ENCODE measurements at regions not wholly inside any gene's neighbourhood (a gene's known extent, or its start where the extent isn't known, plus 50 kb on each side); places are given as distances from the start of the nearest gene placed in this dataset.

GRCh38 chr7:52473756-52474155, 561.7 kb upstream of the POM121L12 start:
- DNase-seq, result no peak

DNA sequence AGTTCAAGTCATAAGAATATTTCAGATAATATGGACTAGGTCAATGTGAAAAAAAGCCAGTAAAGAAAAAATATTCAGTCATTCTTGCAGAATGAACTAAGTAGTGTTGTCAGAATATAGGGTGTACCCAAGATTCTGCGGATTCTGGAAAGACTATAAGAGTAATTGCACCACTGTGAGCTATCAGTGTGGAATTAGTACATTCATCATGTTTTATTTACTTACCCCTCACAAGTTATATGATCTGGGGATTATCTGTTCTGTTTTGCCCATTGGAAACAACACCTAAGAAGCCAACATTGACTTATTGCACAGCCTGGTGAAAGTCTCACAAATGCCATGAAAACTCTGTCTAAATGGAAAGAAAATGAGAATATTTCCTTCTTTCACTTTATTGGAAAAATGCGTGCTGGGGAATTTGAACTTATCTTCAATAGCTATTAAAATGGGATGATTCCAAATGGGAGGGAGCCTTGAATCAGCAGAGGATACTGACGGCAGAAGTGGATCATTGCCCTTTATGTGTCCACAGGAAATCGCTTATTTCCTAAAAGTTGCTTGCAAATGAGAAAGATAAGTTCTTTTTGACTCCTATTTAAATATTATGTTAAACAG, 563.3 kb upstream of the POM121L12 start:
- DNase-seq, result no peak

- DNase-seq, result no peak
Measured at GRCh38 chr7:52465216-52465615, 570.2 kb upstream of the POM121L12 start.

DNA sequence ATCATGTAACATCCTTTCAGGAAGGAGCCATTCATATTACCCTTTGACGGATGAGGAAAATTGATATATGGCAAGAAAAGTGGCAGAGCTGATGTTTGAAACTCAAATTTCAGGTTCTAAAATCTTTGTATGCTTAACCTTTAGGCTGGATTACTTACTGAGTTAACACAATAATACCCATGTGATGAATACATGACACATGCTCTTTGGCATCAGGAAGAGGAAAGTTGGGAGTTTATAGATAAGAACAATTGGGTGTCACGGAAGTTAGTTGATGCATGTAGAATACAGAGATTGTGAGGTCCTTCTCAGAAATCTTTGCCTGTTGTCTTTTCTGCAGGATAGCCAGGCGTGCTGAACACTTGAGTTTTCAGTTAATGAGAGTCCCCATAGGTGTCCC, 572.1 kb upstream of the POM121L12 start:
- no peak for DNase-seq

DNA sequence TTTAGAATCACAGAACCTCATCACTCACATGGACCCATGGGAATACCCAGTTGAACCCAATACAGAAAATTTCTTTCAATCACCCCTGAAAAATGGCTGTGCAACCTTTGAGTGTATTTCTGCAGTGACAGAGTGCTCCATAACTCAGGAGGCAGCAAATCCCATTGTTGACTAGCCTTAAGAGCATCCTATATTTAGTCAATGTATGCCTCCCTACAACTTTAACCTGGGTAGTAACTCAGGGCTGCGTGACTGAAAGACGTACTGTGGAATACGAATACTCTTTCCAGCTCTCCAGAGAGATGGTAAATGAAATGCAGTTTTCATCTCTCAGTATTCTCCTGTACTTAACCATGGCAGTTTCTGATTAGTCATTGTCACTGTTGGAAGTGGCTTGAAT, 573.0 kb upstream of the POM121L12 start:
- DNase-seq, result no peak

DNA sequence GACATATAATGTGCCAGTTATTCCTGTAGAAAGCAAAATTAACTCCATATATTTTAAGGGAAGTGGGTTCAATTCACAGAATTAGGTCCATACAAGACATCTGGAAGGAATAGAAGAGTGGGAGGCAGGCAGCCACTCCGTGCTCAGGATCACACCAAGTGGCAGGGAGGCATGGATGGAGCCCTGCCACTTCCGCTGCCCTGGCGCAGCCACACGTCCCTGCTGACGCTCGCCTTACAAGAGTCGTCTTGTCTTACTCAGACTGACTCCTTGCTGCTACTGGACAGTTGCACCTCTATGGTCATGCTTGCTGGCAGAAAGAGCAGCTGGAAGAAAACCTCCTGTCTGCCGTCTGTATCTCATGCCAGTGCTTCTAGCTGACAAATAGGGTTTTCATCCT, 579.9 kb upstream of the POM121L12 start:
- no peak for DNase-seq

DNA sequence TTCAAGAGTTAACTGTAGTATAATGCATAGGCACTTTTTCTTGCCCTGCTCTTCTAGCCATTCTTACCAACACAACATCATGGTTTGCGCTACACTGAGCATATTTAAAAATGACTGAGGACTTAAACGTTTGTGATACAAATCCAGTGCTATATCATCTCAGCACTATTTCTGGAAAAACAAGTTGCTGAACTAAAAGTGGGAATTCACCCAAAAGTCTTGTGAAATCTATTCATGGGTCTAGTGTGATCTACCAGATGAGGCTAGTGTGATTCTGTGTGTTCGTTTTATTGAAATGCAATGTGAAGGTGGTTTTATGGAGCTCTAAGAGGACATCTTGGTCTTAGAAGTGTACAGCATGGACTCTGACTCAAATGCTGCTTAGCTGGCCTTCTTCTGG, 584.6 kb upstream of the POM121L12 start:
- no peak for DNase-seq

DNA sequence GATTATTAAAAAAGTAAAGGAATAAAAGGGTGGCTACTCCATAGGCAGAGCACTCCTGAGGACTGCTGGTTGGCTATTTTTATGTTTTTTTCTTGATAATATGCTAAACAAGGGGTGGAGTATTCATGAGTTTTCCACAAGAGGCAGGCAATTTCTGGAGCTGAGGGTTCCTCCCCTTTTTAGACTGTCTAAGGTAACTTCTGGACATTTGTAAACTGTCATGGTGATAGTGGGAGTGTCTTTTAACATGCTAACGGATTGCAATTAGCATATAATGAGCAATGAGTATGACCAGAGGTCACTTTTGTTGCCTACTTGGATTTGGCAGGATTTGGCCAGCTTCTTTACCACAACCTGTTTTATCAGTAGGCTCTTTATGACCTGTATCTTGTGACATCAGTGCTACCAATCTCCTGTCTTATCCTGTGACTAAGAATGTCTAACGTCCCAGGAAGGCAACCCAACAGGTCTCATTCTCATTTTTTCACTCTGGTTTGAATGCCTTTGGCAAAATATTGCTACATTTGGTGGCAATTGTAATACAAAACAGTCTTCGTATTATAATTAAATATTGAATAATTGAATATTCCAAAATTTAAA, 587.8 kb upstream of the POM121L12 start:
- no peak for DNase-seq

DNA sequence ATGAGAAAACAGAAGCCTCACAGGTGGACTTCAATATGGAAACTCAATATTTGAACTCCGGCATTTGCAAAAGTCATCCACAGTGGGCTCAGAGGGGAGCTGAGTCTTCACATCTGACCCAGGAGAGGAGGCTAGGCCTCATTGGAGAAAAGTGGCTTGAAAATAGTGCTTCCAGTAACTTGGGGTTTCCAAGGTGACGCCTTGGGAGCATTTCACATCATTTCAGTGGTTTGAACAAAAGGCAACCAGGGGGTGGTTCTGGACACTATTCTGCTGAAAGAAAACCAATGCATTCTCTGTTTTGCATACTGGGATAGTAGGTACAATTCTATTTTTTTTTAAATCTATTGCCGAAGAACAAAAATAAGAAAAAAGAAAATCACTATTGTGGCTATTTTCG, 599.2 kb upstream of the POM121L12 start:
- no peak for DNase-seq

- DNase-seq, result no peak
Measured at GRCh38 chr7:52431082-52431815, 604.2 kb upstream of the POM121L12 start.

- no peak for DNase-seq
Measured at GRCh38 chr7:52423251-52423650, 612.2 kb upstream of the POM121L12 start.

- DNase-seq, result no peak
Measured at GRCh38 chr7:52413051-52413450, 622.4 kb upstream of the POM121L12 start.

DNA sequence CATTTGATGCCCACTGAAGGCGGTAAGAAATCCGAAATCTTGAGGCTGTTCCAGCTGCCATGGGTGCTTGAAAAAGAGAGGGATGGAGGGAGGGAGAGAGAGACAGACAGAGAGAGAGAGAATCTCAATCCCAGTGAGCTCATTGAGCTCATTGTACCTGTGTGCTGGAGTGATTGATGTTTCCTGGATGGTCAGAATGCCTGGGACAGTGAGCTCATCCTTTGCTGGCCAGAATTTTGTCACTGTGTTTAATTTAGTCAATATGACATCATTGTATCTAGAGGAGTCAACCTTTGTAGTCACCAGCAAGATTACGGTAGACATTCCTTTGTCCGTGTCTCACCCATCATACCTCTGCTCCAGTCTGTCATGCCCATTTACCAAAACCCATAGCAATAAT, 625.4 kb upstream of the POM121L12 start:
- DNase-seq, result no peak

DNA sequence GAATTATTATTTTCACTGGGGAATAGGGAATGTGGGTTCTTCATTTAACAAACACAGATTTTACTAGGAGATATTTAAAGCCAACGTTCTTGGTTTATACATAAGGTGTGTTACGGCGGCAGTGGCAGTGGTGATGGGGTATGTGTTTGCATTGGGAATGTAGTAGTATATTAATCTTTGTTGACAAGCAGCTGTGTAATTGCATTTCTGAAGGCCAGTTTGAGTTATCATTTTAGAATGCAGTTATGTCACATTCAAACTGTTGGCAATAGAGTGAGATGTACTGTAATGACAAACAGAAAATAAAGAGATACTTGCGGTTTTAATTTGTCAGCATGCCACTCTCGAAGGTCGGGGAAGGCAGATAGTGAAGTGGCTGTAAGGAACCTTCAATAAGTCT, 628.6 kb upstream of the POM121L12 start:
- DNase-seq, result no peak

DNA sequence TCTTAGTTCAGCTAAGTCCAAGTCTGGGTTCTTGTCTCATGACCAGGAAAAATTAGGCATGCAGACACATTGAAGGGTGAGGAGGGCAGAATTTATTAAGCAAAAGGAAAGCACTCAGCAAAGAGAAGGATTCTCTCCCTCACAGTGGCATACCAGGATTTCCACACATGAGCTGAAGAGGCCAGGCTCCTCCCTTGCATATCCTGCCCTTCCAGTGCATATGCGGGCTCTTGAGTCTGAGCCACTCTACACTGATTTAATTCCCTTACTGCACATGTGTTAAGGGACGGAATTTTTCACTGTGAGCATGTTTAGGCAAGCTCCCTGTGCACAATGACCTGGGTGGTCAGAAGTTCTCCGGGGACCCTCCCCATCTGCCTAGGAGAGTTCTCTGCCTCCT, 652.7 kb upstream of the POM121L12 start:
- DNase-seq, result no peak

- no peak for DNase-seq
Measured at GRCh38 chr7:52369922-52370321, 665.5 kb upstream of the POM121L12 start.

DNA sequence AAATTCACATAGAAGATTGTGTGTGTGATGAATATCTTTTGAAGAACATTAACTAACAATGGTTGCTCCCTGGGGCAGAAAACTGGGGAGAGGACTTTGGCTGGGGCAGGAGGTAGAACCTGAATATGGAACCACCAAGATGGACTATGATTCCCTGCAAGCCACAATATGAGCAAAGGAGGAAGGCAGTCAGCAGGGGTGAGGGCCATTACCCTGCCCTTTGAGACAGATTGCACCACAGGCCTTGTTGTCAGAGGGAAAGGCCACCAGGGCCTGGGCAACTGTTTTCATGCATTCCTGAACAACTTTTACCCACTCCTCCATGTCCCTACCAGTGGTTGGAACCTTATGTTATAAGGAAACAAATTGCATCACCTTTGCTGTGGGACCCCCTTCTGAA, 670.1 kb upstream of the POM121L12 start:
- DNase-seq, result no peak

DNA sequence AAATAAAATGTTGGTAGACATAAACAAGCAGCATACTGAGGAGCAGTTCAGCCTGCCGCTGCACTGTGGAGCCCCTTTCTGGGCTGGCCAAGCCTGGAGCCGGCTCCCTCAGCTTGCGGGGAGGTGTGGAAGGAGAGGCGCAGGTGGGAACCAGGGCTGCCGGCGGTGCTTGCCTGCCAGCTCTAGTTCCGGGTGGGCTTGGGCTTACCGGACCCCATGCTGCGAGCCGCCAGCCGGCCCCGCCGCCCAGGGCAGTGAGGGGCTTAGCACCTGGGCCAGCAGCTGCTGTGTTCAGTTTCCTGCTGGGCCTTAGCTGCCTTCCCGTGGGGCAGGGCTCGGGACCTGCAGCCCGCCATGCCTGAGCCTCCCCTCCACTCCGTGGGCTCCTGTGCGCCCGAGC, 672.9 kb upstream of the POM121L12 start:
- no peak for DNase-seq

GRCh38 chr7:52360541-52360940, 674.9 kb upstream of the POM121L12 start:
- DNase-seq, result no peak

GRCh38 chr7:52355053-52355452, 680.4 kb upstream of the POM121L12 start:
- no peak for DNase-seq

- DNase-seq, result no peak
Measured at GRCh38 chr7:52352013-52352981, 683.1 kb upstream of the POM121L12 start.

DNA sequence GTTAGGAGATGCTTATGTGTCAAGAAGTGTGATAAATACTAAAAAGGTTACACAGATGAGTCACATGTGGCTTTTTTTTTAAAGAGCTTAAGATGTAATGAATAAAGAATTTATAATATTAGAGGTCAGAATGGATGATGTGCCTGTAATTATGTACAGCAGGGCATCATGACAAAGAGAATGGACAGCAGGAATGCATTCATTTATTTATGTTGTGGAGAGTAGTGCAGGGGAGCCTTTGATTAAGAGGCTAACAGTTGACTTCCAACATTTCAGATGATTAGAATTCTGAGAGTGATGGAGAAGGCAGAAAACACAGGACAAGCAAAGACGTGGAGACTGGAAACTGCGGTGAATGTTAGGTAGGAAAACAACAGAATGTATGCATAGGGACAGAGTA, 691.4 kb upstream of the POM121L12 start:
- no peak for DNase-seq

DNA sequence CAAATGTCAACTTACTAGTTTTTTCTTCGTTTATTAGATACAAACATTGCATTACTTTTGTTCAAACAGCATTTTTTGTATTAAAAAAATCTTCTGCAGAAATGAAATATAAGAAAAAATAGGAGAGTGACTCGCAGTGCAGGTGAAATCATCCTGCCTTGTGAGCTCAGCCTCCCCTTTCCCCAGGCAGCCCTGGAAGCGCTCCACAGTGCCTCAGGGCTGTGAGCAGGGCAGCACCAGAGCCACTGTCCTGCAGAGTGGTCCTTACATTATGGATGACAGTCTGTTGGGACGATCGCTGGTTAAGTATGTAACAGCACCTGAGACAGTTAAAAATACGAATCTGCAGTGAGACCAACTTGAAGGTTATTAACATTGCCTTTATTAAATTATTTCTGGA, 695.4 kb upstream of the POM121L12 start:
- DNase-seq, result no peak
